Suprapubic skin (tissue), 4 donors: ENCODE measurements at regions not wholly inside any gene's neighbourhood (a gene's known extent, or its start where the extent isn't known, plus 50 kb on each side); places are given as distances from the start of the nearest gene placed in this dataset.

Source experiments
- DNase-seq, 2 donors: peaks; one replicate each; pipeline ENCODE4 v3.0.0-alpha.2; 2019; ENCODE audit warnings: low spot score in 2 of 2
- H3K27ac ChIP-seq: fragments of 200-600 bp; sonication (generic); one replicate; pipeline ENCODE4 v1.5.1; 2019
- H3K27me3 ChIP-seq: fragments of 200-600 bp; sonication (generic); one replicate; pipeline ENCODE4 v1.5.1; 2019
- H3K36me3 ChIP-seq: fragments of 200-600 bp; sonication (generic); one replicate; pipeline ENCODE4 v1.5.1; 2019
- H3K4me1 ChIP-seq: fragments of 200-600 bp; sonication (generic); one replicate; pipeline ENCODE4 v1.5.1; 2019
- H3K4me3 ChIP-seq: fragments of 200-600 bp; sonication (generic); one replicate; pipeline ENCODE4 v1.5.1; 2019; ENCODE audit warnings: mild to moderate bottlenecking
- H3K9me3 ChIP-seq: fragments of 200-600 bp; sonication (generic); one replicate; pipeline ENCODE4 v1.5.1; 2019
- CTCF ChIP-seq, 2 donors: fragments of 200-600 bp in 1 of 2; fragments of 450-650 bp in 1 of 2; sonication (generic) in 1 of 2; IDR thresholded peaks; one replicate each; pipeline ENCODE4 v1.5.1; 2016 to 2019; ENCODE audit warnings: antibody characterized with exemption in 2 of 2, mild to moderate bottlenecking in 1 of 2, moderate library complexity in 1 of 2
- EP300 ChIP-seq: sonication (generic); formaldehyde crosslinking; IDR thresholded peaks from one replicate; pipeline ENCODE4 v1.6.1; 2017; ENCODE audit warnings: antibody characterized with exemption
- POLR2A ChIP-seq, 2 donors: fragments of 450-650 bp; IDR thresholded peaks; one replicate each; pipeline ENCODE4 v1.6.1; 2017; ENCODE audit warnings: antibody characterized with exemption in 2 of 2, mild to moderate bottlenecking in 2 of 2, moderate library complexity in 2 of 2
- POLR2AphosphoS5 ChIP-seq, 3 donors: sonication (generic); formaldehyde crosslinking; IDR thresholded peaks; one replicate each; pipeline ENCODE4 v1.6.1; 2017; ENCODE audit warnings: antibody characterized with exemption in 3 of 3
- whole genome bisulfite sequencing: methylation state at CpG from one replicate; pipeline ENCODE4 v1.1.5; 2018; 5-methylcytosine and 5-hydroxymethylcytosine counted together

GRCh38 chr9:108168236-108168850 is 678.8 kb upstream of the KLF4 start:
- no peaks in the 10 kb centered on the region for H3K27me3 ChIP-seq
- H3K27ac ChIP-seq: no peak overlapping the region
- no peak overlapping the region for H3K4me3 ChIP-seq
- H3K36me3 ChIP-seq: no peaks in the 10 kb centered on the region
- no peaks in the 10 kb centered on the region for H3K9me3 ChIP-seq
- 70% methylated on average over 3 of the region's 3 CpGs for WGBS
- peaks cover 4% of the 10 kb centered on the region for H3K4me1 ChIP-seq
- no peak for DNase-seq
- TF ChIP-seq CTCF (IDR thresholded peaks at IDR 0.05): no peak
- no peak for TF ChIP-seq POLR2A (IDR thresholded peaks at IDR 0.05)
- no peak for TF ChIP-seq POLR2AphosphoS5 (IDR thresholded peaks at IDR 0.05)
- no peak for TF ChIP-seq EP300

DNA sequence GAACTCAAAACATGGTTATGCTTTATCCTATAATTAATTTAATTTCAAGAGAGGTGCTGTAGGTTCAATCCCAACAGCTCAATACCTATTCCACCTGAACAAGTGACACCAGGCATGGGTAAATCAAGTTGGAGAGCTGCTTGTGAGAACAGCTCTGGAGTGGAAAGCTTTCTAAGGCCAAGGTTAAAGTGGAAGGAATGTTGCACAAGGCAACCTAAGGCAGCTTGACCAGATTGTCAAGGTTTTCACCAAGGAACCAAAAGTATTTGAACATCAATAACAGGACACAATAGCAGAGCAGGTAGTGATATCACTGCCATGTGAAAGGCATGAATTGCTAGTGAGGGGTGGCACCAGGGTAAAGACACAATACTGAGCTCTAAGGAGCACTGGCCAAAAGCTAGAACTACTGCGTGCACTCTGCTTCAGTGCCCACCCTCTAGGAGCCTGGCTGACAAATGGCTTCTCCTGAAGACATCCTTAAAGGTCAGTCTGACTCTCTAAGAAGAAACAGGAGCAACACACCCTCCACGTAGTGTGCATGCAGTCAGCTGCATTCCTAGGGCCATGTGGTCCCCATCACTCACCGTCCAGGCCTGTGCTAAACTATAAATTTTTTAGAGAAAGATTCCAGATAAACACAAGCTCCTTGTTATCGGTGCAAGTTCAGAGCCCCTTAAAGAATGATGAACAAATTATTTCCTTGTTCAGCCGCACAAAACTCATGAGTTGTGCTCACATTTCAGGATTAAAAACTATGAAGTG is 677.7 kb upstream of the KLF4 start:
- DNase-seq: no peak
- WGBS: 81% methylated on average over 5 of the region's 5 CpGs
- no peak for TF ChIP-seq POLR2AphosphoS5 (IDR thresholded peaks at IDR 0.05)
- no peak for TF ChIP-seq EP300
- TF ChIP-seq POLR2A (IDR thresholded peaks at IDR 0.05): no peak
- no peak for TF ChIP-seq CTCF (IDR thresholded peaks at IDR 0.05)

DNA sequence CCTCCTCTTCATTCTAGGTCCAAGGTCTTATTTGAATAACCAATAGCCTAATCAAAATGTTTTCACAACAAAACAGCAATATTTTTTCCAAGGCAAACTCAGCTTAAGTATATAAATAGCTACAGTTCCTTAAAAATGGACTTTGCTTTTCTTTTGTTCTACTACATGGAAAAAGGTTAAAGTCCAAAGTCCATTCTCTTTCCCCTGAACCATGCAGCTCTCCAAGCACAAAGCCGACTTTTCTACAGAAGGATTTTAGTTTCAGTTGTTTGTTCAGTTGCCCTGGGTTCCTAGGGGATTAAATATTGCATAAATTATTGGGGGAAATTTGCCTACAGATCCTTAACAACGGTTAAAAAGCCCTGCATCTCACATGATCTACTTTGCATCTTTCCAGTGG is 677.0 kb upstream of the KLF4 start:
- no peak overlapping the region for H3K4me3 ChIP-seq
- no peak for DNase-seq

More for the DNA sequence above, 677.7 kb upstream of the KLF4 start:
- Histone ChIP-seq H3K36me3 (no peaks in the 10 kb centered on the region), H3K27me3 (no peaks in the 10 kb centered on the region), H3K9me3 (no peaks in the 10 kb centered on the region), H3K27ac (no peak overlapping the region), H3K4me3 (no peak overlapping the region), H3K4me1 (peaks cover 8% of the 10 kb centered on the region)

GRCh38 chr9:108163321-108164005 is 673.9 kb upstream of the KLF4 start:
- no peaks in the 10 kb centered on the region for H3K27me3 ChIP-seq
- WGBS: 82% methylated on average over 6 of the region's 6 CpGs
- no peak overlapping the region for H3K4me3 ChIP-seq
- TF ChIP-seq EP300 (no peak), CTCF (IDR thresholded peaks at IDR 0.05) (no peak), POLR2AphosphoS5 (IDR thresholded peaks at IDR 0.05) (no peak), POLR2A (IDR thresholded peaks at IDR 0.05) (no peak)
- DNase-seq: no peak
- H3K4me1 ChIP-seq: peaks cover 11% of the 10 kb centered on the region
- no peaks in the 10 kb centered on the region for H3K9me3 ChIP-seq
- no peak overlapping the region for H3K27ac ChIP-seq
- H3K36me3 ChIP-seq: no peaks in the 10 kb centered on the region

More for the DNA sequence above, 677.0 kb upstream of the KLF4 start:
- Histone ChIP-seq H3K4me1 (peaks cover 8% of the 10 kb centered on the region), H3K9me3 (no peaks in the 10 kb centered on the region), H3K36me3 (no peaks in the 10 kb centered on the region), H3K27me3 (no peaks in the 10 kb centered on the region), H3K27ac (no peak overlapping the region)
- TF ChIP-seq EP300: no peak
- TF ChIP-seq POLR2A (IDR thresholded peaks at IDR 0.05): no peak
- 54% methylated on average over 2 of the region's 2 CpGs for WGBS

DNA sequence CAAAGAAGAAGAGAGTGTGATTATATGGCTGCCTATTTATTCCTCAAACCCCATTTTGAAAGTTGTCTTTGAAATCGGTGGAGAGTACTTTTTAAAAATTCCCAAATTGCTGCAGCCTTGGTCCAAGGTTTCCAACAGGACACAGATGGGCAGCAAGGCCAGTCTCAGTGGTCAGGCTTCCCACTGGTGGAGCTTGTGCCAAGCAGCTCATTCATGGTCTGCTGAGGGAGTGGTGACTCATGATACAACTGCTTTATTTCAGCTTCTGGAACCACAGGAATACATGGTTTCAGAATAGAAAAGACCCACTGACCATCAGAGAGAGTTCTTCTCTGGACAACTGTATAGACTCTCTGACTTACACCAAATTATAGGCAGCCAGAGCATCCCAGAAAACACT is 673.1 kb upstream of the KLF4 start:
- Histone ChIP-seq H3K27ac (no peak overlapping the region), H3K27me3 (no peaks in the 10 kb centered on the region), H3K4me3 (no peak overlapping the region), H3K9me3 (no peaks in the 10 kb centered on the region), H3K36me3 (no peaks in the 10 kb centered on the region), H3K4me1 (peaks cover 11% of the 10 kb centered on the region)
- WGBS: 83% methylated on average over 1 of the region's 1 CpG
- no peak for DNase-seq
- no peak for TF ChIP-seq EP300
- TF ChIP-seq CTCF (IDR thresholded peaks at IDR 0.05): no peak
- no peak for TF ChIP-seq POLR2A (IDR thresholded peaks at IDR 0.05)
- no peak for TF ChIP-seq POLR2AphosphoS5 (IDR thresholded peaks at IDR 0.05)
